WTC11 (cell line): ENCODE measurements at regions not wholly inside any gene's neighbourhood (a gene's known extent, or its start where the extent isn't known, plus 50 kb on each side); places are given as distances from the start of the nearest gene placed in this dataset.

Source experiments
- ATAC-seq: fragments of 200-7000 bp; cut with Tn5 transposase; 2 replicates; pipeline ENCODE4 v1.10.0; 2021; ENCODE audit warnings: mild to moderate bottlenecking, moderate library complexity
- CTCF ChIA-PET: fragments of 300-600 bp; sonication (Branson Sonifier 250); formaldehyde crosslinking; loops from one replicate; lab custom pipeline; 2021; ENCODE audit warnings: antibody characterized with exemption; lab: Charles Lee
- POLR2A ChIA-PET: fragments of 350-600 bp; sonication (Branson Sonifier 250); formaldehyde crosslinking; loops from one replicate; lab custom pipeline; 2021; ENCODE audit warnings: antibody characterized with exemption; lab: Charles Lee
- DNase-seq: peaks from one replicate; pipeline ENCODE4 v3.0.0; 2021; ENCODE audit warnings: low spot score
- H3K27ac Mint-ChIP-seq: 2 replicates; pipeline ENCODE4 v1.8.0; 2021; ENCODE audit warnings: mixed read lengths
- H3K27me3 Mint-ChIP-seq: 2 replicates; pipeline ENCODE4 v1.8.0; 2021; ENCODE audit warnings: low read depth, mild to moderate bottlenecking, moderate library complexity, mixed read lengths
- H3K36me3 Mint-ChIP-seq: 2 replicates; pipeline ENCODE4 v1.8.0; 2021; ENCODE audit warnings: mixed read lengths
- H3K4me1 Mint-ChIP-seq: 2 replicates; pipeline ENCODE4 v1.8.0; 2022; ENCODE audit warnings: mixed read lengths
- H3K4me3 Mint-ChIP-seq: 2 replicates; pipeline ENCODE4 v1.8.0; 2021; ENCODE audit warnings: mild to moderate bottlenecking, moderate library complexity, mixed read lengths
- H3K9me3 Mint-ChIP-seq: 2 replicates; pipeline ENCODE4 v1.8.0; 2021; ENCODE audit warnings: mixed read lengths
- ARID4B ChIP-seq: sonication (generic); formaldehyde crosslinking; IDR thresholded peaks from 2 replicates; pipeline ENCODE4 v1.8.0; 2023; ENCODE audit warnings: missing genetic modification reagents, mild to moderate bottlenecking, borderline replicate concordance
- ATF2 ChIP-seq: sonication (generic); formaldehyde crosslinking; IDR thresholded peaks from 2 replicates; pipeline ENCODE4 v1.8.1; 2022; ENCODE audit warnings: low read depth, missing genetic modification reagents, borderline replicate concordance
- CREM ChIP-seq: sonication (generic); formaldehyde crosslinking; IDR thresholded peaks from 2 replicates; pipeline ENCODE4 v1.8.1; 2022; ENCODE audit warnings: mild to moderate bottlenecking, missing genetic modification reagents, moderate library complexity
- ELF4 ChIP-seq: sonication (generic); formaldehyde crosslinking; IDR thresholded peaks from 2 replicates; pipeline ENCODE4 v1.8.1; 2022; ENCODE audit warnings: low read depth, mild to moderate bottlenecking, moderate library complexity, missing genetic modification reagents
- FOXK1 ChIP-seq: sonication (generic); formaldehyde crosslinking; IDR thresholded peaks from 2 replicates; pipeline ENCODE4 v1.8.0; 2022; ENCODE audit warnings: mild to moderate bottlenecking, moderate library complexity, missing genetic modification reagents
- FOXP1 ChIP-seq: sonication (generic); formaldehyde crosslinking; IDR thresholded peaks from 2 replicates; pipeline ENCODE4 v1.8.0; 2022; ENCODE audit warnings: missing genetic modification reagents, mild to moderate bottlenecking, moderate library complexity, borderline replicate concordance
- GABPB1 ChIP-seq: sonication (generic); formaldehyde crosslinking; IDR thresholded peaks from 2 replicates; pipeline ENCODE4 v1.8.1; 2023; ENCODE audit warnings: mild to moderate bottlenecking, missing genetic modification reagents
- GRHL2 ChIP-seq: fragments of 250-450 bp; sonication (Bioruptor Pico); IDR thresholded peaks from 2 replicates; pipeline ENCODE4 v1.8.0; 2022; ENCODE audit warnings: mild to moderate bottlenecking, moderate library complexity; ENCODE audit not compliant: insufficient replicate concordance, severe bottlenecking
- HMGA2 ChIP-seq: fragments of 250-450 bp; sonication (Bioruptor Pico); IDR thresholded peaks from 2 replicates; pipeline ENCODE4 v1.4.0; 2021; ENCODE audit warnings: mild to moderate bottlenecking, moderate library complexity
- HMGXB4 ChIP-seq: sonication (generic); formaldehyde crosslinking; IDR thresholded peaks from 2 replicates; pipeline ENCODE4 v1.8.1; 2023; ENCODE audit warnings: mild to moderate bottlenecking, moderate library complexity, missing genetic modification reagents
- IRF1 ChIP-seq: sonication (generic); formaldehyde crosslinking; IDR thresholded peaks from 2 replicates; pipeline ENCODE4 v1.8.0; 2023; ENCODE audit warnings: missing genetic modification reagents
- IRF2 ChIP-seq: sonication (generic); formaldehyde crosslinking; IDR thresholded peaks from 2 replicates; pipeline ENCODE4 v1.8.0; 2022; ENCODE audit warnings: low read depth, missing genetic modification reagents, borderline replicate concordance
- JAZF1 ChIP-seq: fragments of 250-450 bp; sonication (Bioruptor Pico); IDR thresholded peaks from 2 replicates; pipeline ENCODE4 v1.9.0; 2021; ENCODE audit warnings: moderate library complexity, mild to moderate bottlenecking, inconsistent platforms
- MLX ChIP-seq: sonication (generic); formaldehyde crosslinking; IDR thresholded peaks from 2 replicates; pipeline ENCODE4 v1.8.1; 2023; ENCODE audit warnings: mild to moderate bottlenecking, missing genetic modification reagents, moderate library complexity
- MXD4 ChIP-seq: fragments of 250-450 bp; sonication (Bioruptor Pico); IDR thresholded peaks from 2 replicates; pipeline ENCODE4 v1.8.0; 2021; ENCODE audit warnings: mild to moderate bottlenecking, moderate library complexity, borderline replicate concordance
- NFATC4 ChIP-seq: fragments of 250-450 bp; sonication (Bioruptor Pico); IDR thresholded peaks from 2 replicates; pipeline ENCODE4 v1.9.0; 2021; ENCODE audit warnings: mild to moderate bottlenecking
- NFYB ChIP-seq: sonication (generic); formaldehyde crosslinking; conservative IDR thresholded peaks from 2 replicates; pipeline ENCODE4 v1.8.0; 2022; ENCODE audit warnings: low read depth, missing genetic modification reagents
- PRRX2 ChIP-seq: fragments of 250-450 bp; sonication (Bioruptor Pico); IDR thresholded peaks from 2 replicates; pipeline ENCODE4 v1.8.0; 2021; ENCODE audit warnings: mild to moderate bottlenecking
- SMAD4 ChIP-seq: sonication (generic); formaldehyde crosslinking; IDR thresholded peaks from 2 replicates; pipeline ENCODE4 v1.8.0; 2022; ENCODE audit warnings: mild to moderate bottlenecking, missing genetic modification reagents
- TEAD4 ChIP-seq: sonication (generic); formaldehyde crosslinking; IDR thresholded peaks from 2 replicates; pipeline ENCODE4 v1.8.0; 2022; ENCODE audit warnings: mild to moderate bottlenecking, missing genetic modification reagents
- USF1 ChIP-seq: sonication (generic); formaldehyde crosslinking; IDR thresholded peaks from 2 replicates; pipeline ENCODE4 v1.8.0; 2022; ENCODE audit warnings: mild to moderate bottlenecking, missing genetic modification reagents
- ZNF317 ChIP-seq: sonication (generic); formaldehyde crosslinking; IDR thresholded peaks from 2 replicates; pipeline ENCODE4 v1.8.1; 2023; ENCODE audit warnings: low read depth, mild to moderate bottlenecking, moderate library complexity, missing genetic modification reagents, borderline replicate concordance
- ZSCAN18 ChIP-seq: fragments of 250-450 bp; sonication (Bioruptor Pico); IDR thresholded peaks from 2 replicates; pipeline ENCODE4 v2.1.2; 2022; ENCODE audit warnings: mild to moderate bottlenecking, moderate library complexity

- ATAC-seq (no peak), DNase-seq (no peak)
- Mint-ChIP-seq H3K4me3 (no peak overlapping the region), H3K4me1 (peaks cover 11% of the 10 kb centered on the region), H3K9me3 (no peaks in the 10 kb centered on the region), H3K27me3 (no peaks in the 10 kb centered on the region), H3K36me3 (no peaks in the 10 kb centered on the region), H3K27ac (no peak overlapping the region)
- TF ChIP-seq ELF4 (CRISPR knock-in tag) (no peak), GRHL2 (CRISPR knock-in tag) (no peak), MXD4 (CRISPR knock-in tag) (no peak), ZNF317 (CRISPR knock-in tag) (no peak), MLX (CRISPR knock-in tag) (no peak), FOXK1 (no peak), ZSCAN18 (no peak), NFATC4 (CRISPR knock-in tag) (no peak), NFYB (CRISPR knock-in tag) (no peak), GABPB1 (CRISPR knock-in tag) (no peak), ARID4B (CRISPR knock-in tag) (no peak), IRF2 (CRISPR knock-in tag) (no peak), ATF2 (CRISPR knock-in tag) (no peak), JAZF1 (CRISPR knock-in tag) (no peak), HMGA2 (CRISPR knock-in tag) (no peak), CREM (CRISPR knock-in tag) (no peak), USF1 (CRISPR knock-in tag) (no peak)
- POLR2A ChIA-PET: no interaction called here
- CTCF ChIA-PET: no interaction called here
These were observed 464.5 kb upstream of the MARCKS start for GRCh38 chr6:113392551-113393055.

- Mint-ChIP-seq H3K4me1 (peaks cover 11% of the 10 kb centered on the region), H3K9me3 (no peaks in the 10 kb centered on the region)
- no peak for ATAC-seq
- TF ChIP-seq SMAD4 (CRISPR knock-in tag) (no peak), FOXP1 (CRISPR knock-in tag) (no peak), ATF2 (CRISPR knock-in tag) (no peak), PRRX2 (CRISPR knock-in tag) (no peak), IRF1 (no peak), TEAD4 (no peak), HMGXB4 (no peak)
These were observed 462.9 kb upstream of the MARCKS start for GRCh38 chr6:113394216-113394615.

More at GRCh38 chr6:113394216-113394615, 462.9 kb upstream of the MARCKS start:
- H3K27me3 Mint-ChIP-seq: no peaks in the 10 kb centered on the region
- no peaks in the 10 kb centered on the region for H3K36me3 Mint-ChIP-seq
- no peak for DNase-seq
- CTCF ChIA-PET: no interaction called here
- POLR2A ChIA-PET: no interaction called here
- H3K4me3 Mint-ChIP-seq: no peak overlapping the region
- no peak overlapping the region for H3K27ac Mint-ChIP-seq
